IPS DF 19.7 (cell line): ENCODE measurements at regions not wholly inside any gene's neighbourhood (a gene's known extent, or its start where the extent isn't known, plus 50 kb on each side); places are given as distances from the start of the nearest gene placed in this dataset.
A peak's percentile ranks its signal among the peaks of the same experiment; 100 is the strongest.

Source experiments
- DNase-seq: peaks from one replicate; pipeline ENCODE4 v3.0.0-alpha.2; 2013; ENCODE audit warnings: low read depth, low spot score

- DNase-seq, result no peak
These were observed 168.6 kb downstream of the SEMA6D start for GRCh38 chr15:47885920-47886319.

- DNase-seq, result no peak
These were observed 170.0 kb downstream of the SEMA6D start for GRCh38 chr15:47887241-47887800.

- DNase-seq, result no peak
These were observed 171.2 kb downstream of the SEMA6D start for GRCh38 chr15:47888385-47889100.

- no peak for DNase-seq
These were observed 173.3 kb downstream of the SEMA6D start for GRCh38 chr15:47890397-47891150.

- no peak for DNase-seq
These were observed 180.2 kb downstream of the SEMA6D start for GRCh38 chr15:47897525-47897924.

- DNase-seq, result no peak
These were observed 183.4 kb downstream of the SEMA6D start for GRCh38 chr15:47900751-47901150.

- DNase-seq, result no peak
These were observed 186.1 kb downstream of the SEMA6D start for GRCh38 chr15:47903368-47903767.

- no peak for DNase-seq
These were observed 191.2 kb downstream of the SEMA6D start for GRCh38 chr15:47908486-47908885.

GRCh38 chr15:47908950-47909670 is 191.8 kb downstream of the SEMA6D start:
- no peak for DNase-seq

- peak; percentile 25 for DNase-seq
These were observed 195.6 kb downstream of the SEMA6D start for GRCh38 chr15:47912910-47913309.

GRCh38 chr15:47917881-47918280 is 200.6 kb downstream of the SEMA6D start:
- no peak for DNase-seq

- DNase-seq, result no peak
These were observed 201.6 kb downstream of the SEMA6D start for GRCh38 chr15:47918877-47919276.

GRCh38 chr15:47924381-47924780 is 196.4 kb upstream of the SLC24A5 start:
- no peak for DNase-seq

- DNase-seq, result no peak
These were observed 191.5 kb upstream of the SLC24A5 start for GRCh38 chr15:47929138-47929803.

GRCh38 chr15:47932261-47932660 is 188.5 kb upstream of the SLC24A5 start:
- DNase-seq, result no peak

- no peak for DNase-seq
These were observed 187.7 kb upstream of the SLC24A5 start for GRCh38 chr15:47932951-47933641.

- DNase-seq, result no peak
These were observed 186.9 kb upstream of the SLC24A5 start for GRCh38 chr15:47933865-47934264.

GRCh38 chr15:47934342-47934741 is 186.4 kb upstream of the SLC24A5 start:
- DNase-seq, result no peak

GRCh38 chr15:47937834-47938233 is 183.0 kb upstream of the SLC24A5 start:
- no peak for DNase-seq

GRCh38 chr15:47944637-47945288 is 176.0 kb upstream of the SLC24A5 start:
- no peak for DNase-seq
